ENCODE measurements at regions not wholly inside any gene's neighbourhood (a gene's known extent, or its start where the extent isn't known, plus 50 kb on each side); places are given as distances from the start of the nearest gene placed in this dataset.

- Histone ChIP-seq H2BK20ac (ENCODE audit: low read depth, low read length, poor library complexity, severe bottlenecking) (no peak overlapping the region), H3K4ac (ENCODE audit: low read depth, low read length) (no peak overlapping the region), H3K9me3 (ENCODE audit: control insufficient read depth, low read depth, low read length) (no peaks in the 10 kb centered on the region), H3K56ac (ENCODE audit: insufficient read length, low read depth, low read length) (no peak overlapping the region), H4K91ac (ENCODE audit: insufficient read length, low read depth, low read length) (no peak overlapping the region), H2BK5ac (ENCODE audit: insufficient read length, low read length) (no peak overlapping the region), H3K14ac (ENCODE audit: insufficient read depth, low read length) (no peak overlapping the region), H3T11ph (ENCODE audit: low read length) (no peak overlapping the region), H2BK15ac (ENCODE audit: low read depth, low read length) (no peak overlapping the region), H3K23me2 (ENCODE audit: insufficient read length, low read depth, low read length, poor library complexity, severe bottlenecking) (no peaks in the 10 kb centered on the region), H4K20me1 (ENCODE audit: control insufficient read depth, insufficient read depth, insufficient read length) (no peaks in the 10 kb centered on the region), H3K18ac (ENCODE audit: insufficient read length, low read depth, low read length) (no peak overlapping the region), H3K23ac (ENCODE audit: insufficient read length, low read depth, low read length) (no peak overlapping the region), H4K8ac (replicated peaks; ENCODE audit: insufficient read length, low read depth, low read length) (no peak overlapping the region), H3K27me3 (ENCODE audit: insufficient read depth, low read length) (no peaks in the 10 kb centered on the region), H3K9ac (ENCODE audit: extremely low read depth, insufficient read length, low read length) (no peak overlapping the region), H4K5ac (ENCODE audit: insufficient read length, low read depth, low read length) (no peak overlapping the region), H3K4me2 (ENCODE audit: insufficient read depth, insufficient read length, low read length) (no peak overlapping the region), H3K79me2 (ENCODE audit: insufficient read depth, low read length) (no peaks in the 10 kb centered on the region), H3K79me1 (ENCODE audit: insufficient read depth, low read depth, low read length, poor library complexity, severe bottlenecking) (no peaks in the 10 kb centered on the region), H3K4me1 (ENCODE audit: insufficient read depth, low read length) (no peaks in the 10 kb centered on the region; the same call in 1 of the 2 replicates), H2AK5ac (ENCODE audit: insufficient read length, low read length) (no peak overlapping the region), H3K27ac (ENCODE audit: insufficient read length, low read depth, low read length) (no peak overlapping the region), H2AFZ (ENCODE audit: low read length) (no peak overlapping the region), H2BK120ac (ENCODE audit: low read depth, low read length, poor library complexity, severe bottlenecking) (no peak overlapping the region), H2BK12ac (ENCODE audit: insufficient read length, low read depth, low read length) (no peak overlapping the region)
- Mint-ChIP-seq H3K9me3 (peaks cover 0 to 2% of the 10 kb centered on the region in 2 experiments; a peak in 1 of 5 replicates), H3K4me1 (no peaks in the 10 kb centered on the region), H3K36me3 (ENCODE audit: insufficient read depth in 1 of 3, low read depth in 3 of 3) (no peaks in the 10 kb centered on the region), H3K27me3 (ENCODE audit: low read depth) (no peaks in the 10 kb centered on the region; the same call in 1 of the 2 replicates), H3K4me3 (no peak overlapping the region), H3K27ac (no peak overlapping the region)
- no peak for DNase-seq
- no peak for TF ChIP-seq CTCF (conservative IDR thresholded peaks at IDR 0.05)
- WGBS (ENCODE audit: extremely low coverage, insufficient read length, low lambda C conversion rate), result 100% methylated on average over 1 of the region's 7 CpGs
These were observed 103.5 kb upstream of the RASSF8 start for GRCh38 chr12:25854991-25855390.
